Smooth muscle cell (in vitro differentiated cells): ENCODE measurements at regions not wholly inside any gene's neighbourhood (a gene's known extent, or its start where the extent isn't known, plus 50 kb on each side); places are given as distances from the start of the nearest gene placed in this dataset.
"Not testable (repeated sequence)": the region's sequence is repeated elsewhere in the genome, so short reads cannot be mapped to it uniquely, and the experiment has no call there.

Experiments
- DNase-seq: peaks from one replicate; lab custom pipeline; 2025; ENCODE audit not compliant: unreplicated experiment; lab: John Stamatoyannopoulos, UW
- H2AFZ ChIP-seq: fragments of 200-600 bp; sonication (generic); 2 replicates; pipeline ENCODE4 v1.6.0; 2016; ENCODE audit warnings: antibody characterized with exemption, low read depth, mild to moderate bottlenecking
- H3F3A ChIP-seq: fragments of 200-600 bp; sonication (generic); 2 replicates; pipeline ENCODE4 v1.6.0; 2017; ENCODE audit warnings: antibody characterized with exemption, low read depth
- H3K27ac ChIP-seq: fragments of 200-600 bp; sonication (generic); 2 replicates; pipeline ENCODE4 v1.5.1; 2016; ENCODE audit warnings: low read depth, mild to moderate bottlenecking
- H3K27me3 ChIP-seq: fragments of 200-600 bp; sonication (generic); 2 replicates; pipeline ENCODE4 v1.6.1; 2016; ENCODE audit warnings: low read depth, mild to moderate bottlenecking
- H3K36me3 ChIP-seq: fragments of 200-600 bp; sonication (generic); 2 replicates; pipeline ENCODE4 v1.5.1; 2016; ENCODE audit warnings: low read depth
- H3K4me1 ChIP-seq: fragments of 200-600 bp; sonication (generic); 2 replicates; pipeline ENCODE4 v1.5.1; 2016; ENCODE audit warnings: low read depth
- H3K4me2 ChIP-seq: fragments of 200-600 bp; sonication (generic); 2 replicates; pipeline ENCODE4 v1.6.0; 2016; ENCODE audit warnings: mild to moderate bottlenecking
- H3K4me3 ChIP-seq: fragments of 200-600 bp; sonication (generic); 2 replicates; pipeline ENCODE4 v1.5.1; 2016; ENCODE audit warnings: mild to moderate bottlenecking
- H3K79me2 ChIP-seq: fragments of 200-600 bp; sonication (generic); 2 replicates; pipeline ENCODE4 v1.6.0; 2016; ENCODE audit warnings: low read depth, mild to moderate bottlenecking
- H3K9ac ChIP-seq: fragments of 200-600 bp; sonication (generic); 2 replicates; pipeline ENCODE4 v1.6.0; 2016; ENCODE audit warnings: low read depth
- H3K9me3 ChIP-seq: fragments of 200-600 bp; sonication (generic); replicated peaks from 2 replicates; pipeline ENCODE4 v1.5.1; 2016; ENCODE audit warnings: low read depth
- H4K20me1 ChIP-seq: fragments of 200-600 bp; sonication (generic); 2 replicates; pipeline ENCODE4 v1.6.0; 2016; ENCODE audit warnings: low read depth
- WGBS: methylation state at CpG from one replicate; pipeline ENCODE4 v1.1.7; 2016; ENCODE audit warnings: low lambda C conversion rate; 5-methylcytosine and 5-hydroxymethylcytosine counted together
- TF ChIP-seq, protein P1 (sequence below): fragments of 200-600 bp; sonication (generic); IDR thresholded peaks from 2 replicates; pipeline ENCODE4 v1.5.1; 2017; ENCODE audit warnings: borderline replicate concordance, mild to moderate bottlenecking, antibody characterized with exemption; ENCODE audit not compliant: insufficient read depth, poor library complexity, severe bottlenecking

GRCh38 chr19:14328406-14328805 is 52.8 kb upstream of the ADGRE5 start:
- H3K79me2 ChIP-seq: no peaks in the 10 kb centered on the region
- TF ChIP-seq, protein P1, sequence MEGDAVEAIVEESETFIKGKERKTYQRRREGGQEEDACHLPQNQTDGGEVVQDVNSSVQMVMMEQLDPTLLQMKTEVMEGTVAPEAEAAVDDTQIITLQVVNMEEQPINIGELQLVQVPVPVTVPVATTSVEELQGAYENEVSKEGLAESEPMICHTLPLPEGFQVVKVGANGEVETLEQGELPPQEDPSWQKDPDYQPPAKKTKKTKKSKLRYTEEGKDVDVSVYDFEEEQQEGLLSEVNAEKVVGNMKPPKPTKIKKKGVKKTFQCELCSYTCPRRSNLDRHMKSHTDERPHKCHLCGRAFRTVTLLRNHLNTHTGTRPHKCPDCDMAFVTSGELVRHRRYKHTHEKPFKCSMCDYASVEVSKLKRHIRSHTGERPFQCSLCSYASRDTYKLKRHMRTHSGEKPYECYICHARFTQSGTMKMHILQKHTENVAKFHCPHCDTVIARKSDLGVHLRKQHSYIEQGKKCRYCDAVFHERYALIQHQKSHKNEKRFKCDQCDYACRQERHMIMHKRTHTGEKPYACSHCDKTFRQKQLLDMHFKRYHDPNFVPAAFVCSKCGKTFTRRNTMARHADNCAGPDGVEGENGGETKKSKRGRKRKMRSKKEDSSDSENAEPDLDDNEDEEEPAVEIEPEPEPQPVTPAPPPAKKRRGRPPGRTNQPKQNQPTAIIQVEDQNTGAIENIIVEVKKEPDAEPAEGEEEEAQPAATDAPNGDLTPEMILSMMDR: no peak
- H3K9ac ChIP-seq: no peak overlapping the region
- no peak for DNase-seq
- H3K36me3 ChIP-seq: no peaks in the 10 kb centered on the region
- H3K4me3 ChIP-seq: no peak overlapping the region
- no peak overlapping the region for H3K4me2 ChIP-seq
- no peak overlapping the region for H3K27ac ChIP-seq
- no peaks in the 10 kb centered on the region for H4K20me1 ChIP-seq
- no peaks in the 10 kb centered on the region for H3K4me1 ChIP-seq
- no peaks in the 10 kb centered on the region for H3K9me3 ChIP-seq
- no peaks in the 10 kb centered on the region for H3K27me3 ChIP-seq
- no peak overlapping the region for H2AFZ ChIP-seq
- no peaks in the 10 kb centered on the region for H3F3A ChIP-seq
- 90% methylated on average over 6 of the region's 6 CpGs for WGBS

DNA sequence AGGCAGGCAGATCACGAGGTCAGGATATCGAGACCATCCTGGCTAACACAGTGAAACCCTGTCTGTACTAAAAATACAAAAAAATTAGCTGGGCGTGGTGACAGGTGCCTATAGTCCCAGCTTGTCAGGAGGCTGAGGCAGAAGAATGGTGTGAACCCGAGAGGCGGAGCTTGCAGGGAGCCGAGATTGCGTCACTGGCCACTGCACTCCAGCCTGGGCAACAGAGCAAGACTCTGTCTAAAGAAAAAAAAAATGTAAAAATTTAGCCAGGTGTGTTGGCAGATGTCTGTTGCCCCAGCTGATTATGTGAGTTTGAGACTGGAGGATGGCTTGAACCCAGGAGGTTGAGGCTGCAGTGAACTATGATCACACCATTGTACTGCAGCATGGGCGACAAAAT is 54.2 kb upstream of the ADGRE5 start:
- 88% methylated on average over 8 of the region's 8 CpGs for WGBS

GRCh38 chr19:14325863-14326262 is 55.4 kb upstream of the ADGRE5 start:
- 69% methylated on average over 1 of the region's 1 CpG for WGBS
- H3K27me3 ChIP-seq: no peaks in the 10 kb centered on the region
- H3K27ac ChIP-seq: no peak overlapping the region
- H3F3A ChIP-seq: no peaks in the 10 kb centered on the region
- TF ChIP-seq, protein P1: no peak
- no peaks in the 10 kb centered on the region for H3K79me2 ChIP-seq
- no peaks in the 10 kb centered on the region for H3K9me3 ChIP-seq
- H3K36me3 ChIP-seq: no peaks in the 10 kb centered on the region
- no peaks in the 10 kb centered on the region for H4K20me1 ChIP-seq
- no peak overlapping the region for H2AFZ ChIP-seq
- no peak overlapping the region for H3K4me3 ChIP-seq
- no peak overlapping the region for H3K4me2 ChIP-seq
- no peak for DNase-seq
- no peak overlapping the region for H3K9ac ChIP-seq
- H3K4me1 ChIP-seq: no peaks in the 10 kb centered on the region

More for the DNA sequence above, 54.2 kb upstream of the ADGRE5 start:
- not testable (repeated sequence) for H3K36me3 ChIP-seq, H3K27me3 ChIP-seq, H3K9ac ChIP-seq, DNase-seq, H3K27ac ChIP-seq, H3K4me2 ChIP-seq, H3K9me3 ChIP-seq, H3K4me1 ChIP-seq, H3K79me2 ChIP-seq, H3F3A ChIP-seq, H3K4me3 ChIP-seq, H4K20me1 ChIP-seq, H2AFZ ChIP-seq

DNA sequence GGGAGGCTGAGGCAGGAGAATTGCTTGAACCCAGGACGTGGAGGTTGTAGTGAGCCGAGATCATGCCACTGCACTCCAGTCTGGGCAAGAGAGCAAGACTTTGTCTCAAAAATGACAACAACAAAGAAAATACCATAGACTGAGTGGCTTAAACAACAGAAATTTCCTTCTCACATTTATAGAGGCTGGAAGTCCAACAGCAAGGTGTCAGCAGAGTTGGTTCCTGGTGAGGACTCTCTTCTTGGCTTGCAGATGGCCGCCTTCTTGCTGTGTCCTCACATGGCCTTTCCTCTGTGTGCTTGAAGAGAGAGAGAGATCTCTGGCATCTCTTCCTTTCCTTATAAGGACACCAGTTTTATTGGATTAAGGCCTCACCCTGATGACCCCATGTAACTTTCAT is 56.1 kb upstream of the ADGRE5 start:
- Histone ChIP-seq H3K27ac (no peak overlapping the region), H3F3A (no peaks in the 10 kb centered on the region)
- 96% methylated on average over 3 of the region's 3 CpGs for WGBS

More for the DNA sequence above, 56.1 kb upstream of the ADGRE5 start:
- no peaks in the 10 kb centered on the region for H3K36me3 ChIP-seq
- TF ChIP-seq, protein P1: no peak
- H3K9ac ChIP-seq: no peak overlapping the region
- no peak overlapping the region for H3K4me2 ChIP-seq
- DNase-seq: no peak
- no peak overlapping the region for H3K4me3 ChIP-seq
- no peaks in the 10 kb centered on the region for H3K4me1 ChIP-seq
- H3K79me2 ChIP-seq: no peaks in the 10 kb centered on the region
- H3K9me3 ChIP-seq: no peaks in the 10 kb centered on the region
- H2AFZ ChIP-seq: no peak overlapping the region
- H4K20me1 ChIP-seq: no peaks in the 10 kb centered on the region
- H3K27me3 ChIP-seq: no peaks in the 10 kb centered on the region
